ENCODE measurements at regions not wholly inside any gene's neighbourhood (a gene's known extent, or its start where the extent isn't known, plus 50 kb on each side); places are given as distances from the start of the nearest gene placed in this dataset.
"Not testable (repeated sequence)": the region's sequence is repeated elsewhere in the genome, so short reads cannot be mapped to it uniquely, and the experiment has no call there.

DNA sequence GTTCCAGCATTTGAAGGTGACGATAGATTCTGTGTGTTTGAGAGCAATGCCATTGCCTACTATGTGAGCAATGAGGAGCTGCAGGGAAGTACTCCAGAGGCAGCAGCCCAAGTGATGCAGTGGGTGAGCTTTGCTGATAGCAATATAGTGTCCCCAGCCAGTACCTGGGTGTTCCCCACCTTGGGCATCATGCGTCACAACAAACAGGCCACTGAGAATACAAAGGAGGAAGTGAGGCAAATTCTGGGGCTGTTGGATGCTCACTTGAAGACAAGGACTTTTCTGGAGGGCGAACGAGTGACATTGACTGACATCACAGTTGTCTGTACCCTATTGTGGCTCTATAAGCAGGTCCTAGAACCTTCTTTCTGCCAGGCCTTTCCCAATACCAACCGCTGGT lies 142.0 kb downstream of the PLS3 start:
- no peak for DNase-seq (ENCODE audit: low spot score)

DNA sequence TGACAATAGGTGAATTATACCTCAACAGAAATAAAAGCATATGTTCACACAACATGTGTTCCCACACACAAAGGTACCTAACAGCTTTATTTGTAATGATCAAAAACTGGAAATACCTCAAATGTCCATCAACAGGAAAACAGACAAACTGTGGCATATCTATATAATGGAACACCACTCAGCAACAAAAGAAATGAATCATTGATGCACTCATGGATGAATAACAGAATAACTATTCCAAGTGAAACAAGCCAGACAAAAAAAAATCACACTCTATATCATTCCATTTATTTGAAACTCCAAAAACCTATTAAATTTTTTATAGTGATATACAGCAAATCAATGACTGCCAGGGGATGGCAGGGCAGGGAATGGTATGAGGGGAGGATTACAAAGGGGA lies 148.1 kb downstream of the PLS3 start:
- no peak for DNase-seq (ENCODE audit: low spot score)

DNA sequence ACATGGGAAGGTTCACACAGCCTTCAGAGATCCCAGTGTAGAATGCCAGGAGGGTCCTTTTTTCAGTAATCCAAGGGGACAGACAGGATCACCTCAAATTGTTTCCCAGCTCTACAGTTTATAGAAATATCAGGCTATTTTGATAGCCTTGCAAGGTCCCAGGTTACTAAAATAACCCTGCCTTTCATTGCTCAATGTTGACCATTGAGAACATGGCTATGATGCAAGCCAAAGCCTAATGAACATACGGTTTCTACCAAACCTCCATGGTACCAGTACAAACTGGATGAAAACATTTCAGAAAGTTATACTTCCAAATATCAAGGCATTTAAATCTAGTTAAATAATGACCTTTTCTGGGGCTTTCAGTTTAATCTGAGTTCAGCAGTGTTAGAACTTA lies 151.5 kb downstream of the PLS3 start:
- no peak for DNase-seq (ENCODE audit: low spot score)

DNA sequence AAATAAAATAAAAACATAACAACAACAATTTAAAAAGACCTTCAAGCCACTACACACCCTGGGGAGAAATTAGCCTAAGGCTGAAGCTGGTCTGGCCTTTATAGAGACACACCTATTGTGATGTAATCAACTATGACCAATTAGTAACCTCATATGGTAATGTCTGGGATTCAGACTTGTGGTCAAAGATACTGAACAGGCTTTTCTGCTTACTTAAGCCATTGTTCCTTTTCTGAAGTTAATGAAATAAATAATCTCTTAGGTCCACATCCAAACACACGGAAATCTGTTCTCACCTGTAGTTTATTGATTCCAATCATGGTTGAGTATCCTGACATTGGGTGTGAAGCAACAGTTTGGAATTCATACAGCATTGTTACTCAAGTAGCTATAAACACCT lies 152.5 kb downstream of the PLS3 start:
- no peak for DNase-seq (ENCODE audit: low spot score)

DNA sequence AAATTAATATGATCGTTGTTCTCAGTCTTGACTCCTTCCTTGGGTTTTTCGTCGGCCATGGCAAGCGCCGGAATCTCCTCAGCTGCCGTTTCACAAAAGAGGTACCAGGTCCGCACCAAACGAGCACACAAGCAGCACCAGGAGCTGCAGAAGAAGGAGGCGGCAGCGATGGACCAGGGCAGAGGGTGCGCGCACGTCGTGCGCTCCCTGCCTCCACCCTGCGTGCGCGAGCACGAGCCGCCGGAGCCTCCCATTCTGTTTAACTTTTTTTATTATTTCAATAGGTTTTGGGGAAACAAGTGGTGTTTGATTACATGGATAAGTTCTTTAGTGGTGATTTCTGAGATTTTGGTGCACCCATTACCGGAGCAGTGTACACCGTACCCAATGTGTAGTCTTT lies 158.2 kb downstream of the PLS3 start:
- no peak for DNase-seq (ENCODE audit: low spot score)

DNA sequence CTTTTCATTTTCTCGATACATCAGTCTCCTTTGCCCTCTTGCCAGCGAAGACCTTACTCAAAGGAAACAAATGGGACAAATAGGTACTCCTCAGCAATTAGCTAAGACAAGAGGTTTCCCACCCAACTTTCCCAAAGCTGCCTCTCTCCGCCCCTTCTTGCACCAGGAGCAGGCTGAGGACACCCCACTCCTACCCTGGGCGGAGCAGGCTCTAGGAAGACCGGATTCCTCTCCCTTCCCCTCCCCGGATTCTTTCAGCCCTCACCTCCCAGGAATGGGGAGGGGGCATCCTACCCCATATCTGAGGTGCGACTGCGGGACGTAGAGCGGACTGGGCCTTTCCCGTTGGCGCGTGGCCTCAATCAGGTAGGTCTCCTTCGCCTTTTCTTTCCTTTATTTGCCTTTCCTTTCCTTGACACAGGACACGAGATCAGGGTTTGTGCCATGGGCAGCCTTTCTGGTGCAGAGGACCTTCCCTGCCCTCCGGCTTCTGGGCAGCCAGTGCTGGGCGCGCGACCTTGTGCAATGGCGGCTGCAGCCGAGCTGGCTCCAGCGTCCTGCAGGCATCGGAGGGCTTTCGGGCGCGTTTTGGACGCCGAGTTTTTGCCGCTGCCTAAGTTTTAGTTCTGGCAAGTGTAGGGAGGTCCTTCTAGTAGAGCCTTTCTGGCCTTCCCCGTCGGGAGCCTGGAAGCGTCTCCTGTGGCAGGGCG lies 161.9 kb downstream of the PLS3 start:
- DNase-seq (ENCODE audit: low spot score): not testable (repeated sequence)

DNA sequence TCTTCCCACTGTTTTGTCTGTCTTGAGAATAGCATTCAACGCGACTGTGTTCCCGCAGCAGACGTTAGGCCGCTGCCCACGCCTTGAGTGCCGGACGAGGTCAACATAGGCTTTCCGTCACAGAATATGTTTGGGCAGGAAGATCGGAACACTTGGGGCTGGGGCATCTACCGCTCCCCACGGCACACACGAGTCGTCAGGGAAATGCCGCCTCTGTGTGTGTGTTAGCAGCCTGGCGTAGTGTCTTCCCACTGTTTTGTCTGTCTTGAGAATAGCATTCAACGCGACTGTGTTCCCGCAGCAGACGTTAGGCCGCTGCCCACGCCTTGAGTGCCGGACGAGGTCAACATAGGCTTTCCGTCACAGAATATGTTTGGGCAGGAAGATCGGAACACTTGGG lies 164.4 kb downstream of the PLS3 start:
- DNase-seq (ENCODE audit: low spot score): not testable (repeated sequence)

DNA sequence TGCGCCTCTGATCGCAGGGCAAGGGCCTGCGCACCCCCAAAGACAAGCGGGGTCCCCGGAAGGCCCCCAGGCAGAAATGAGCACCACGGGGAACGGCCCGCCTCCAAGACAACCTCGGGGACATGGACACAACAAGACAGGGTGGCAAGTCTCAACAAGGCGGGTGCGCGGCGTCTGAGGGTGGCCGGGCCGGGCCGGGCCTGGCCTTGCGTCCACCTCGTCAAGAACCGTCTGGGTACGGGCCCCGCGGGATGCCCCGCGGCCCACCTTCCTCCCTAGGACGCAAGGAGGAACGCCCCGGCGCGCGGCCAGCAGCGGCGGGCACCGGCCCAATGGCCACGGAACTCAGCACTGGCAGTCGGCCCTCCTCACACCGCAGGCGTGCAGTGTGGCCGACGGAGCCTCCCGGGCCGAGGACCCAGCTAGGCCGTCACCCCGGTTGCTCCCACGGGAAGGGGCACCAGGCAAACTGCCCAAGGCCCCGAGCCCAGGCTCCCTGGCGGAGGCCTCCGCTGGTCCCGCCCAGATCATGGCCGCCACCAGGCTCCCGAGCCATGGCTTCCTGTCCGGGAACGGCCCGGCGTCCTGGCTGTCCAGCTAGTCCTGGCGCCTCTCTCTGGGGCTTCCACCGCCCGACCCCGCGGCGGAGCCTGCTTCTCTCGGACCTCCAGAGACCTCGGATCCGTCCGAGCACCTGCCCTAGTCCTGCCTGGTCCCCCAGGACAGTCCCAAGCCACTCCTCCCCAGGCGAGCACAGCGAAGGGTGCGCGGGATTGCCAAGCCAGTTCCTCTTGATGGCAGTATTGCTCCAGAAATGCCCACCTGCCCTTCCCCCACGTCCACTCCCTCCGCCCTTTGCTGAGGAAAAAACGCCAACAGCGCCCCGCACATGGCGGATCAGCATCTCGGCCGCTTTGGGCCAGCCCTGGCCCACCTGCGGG lies 167.1 kb downstream of the PLS3 start:
- peak; percentile 66 for DNase-seq (ENCODE audit: low spot score)

DNA sequence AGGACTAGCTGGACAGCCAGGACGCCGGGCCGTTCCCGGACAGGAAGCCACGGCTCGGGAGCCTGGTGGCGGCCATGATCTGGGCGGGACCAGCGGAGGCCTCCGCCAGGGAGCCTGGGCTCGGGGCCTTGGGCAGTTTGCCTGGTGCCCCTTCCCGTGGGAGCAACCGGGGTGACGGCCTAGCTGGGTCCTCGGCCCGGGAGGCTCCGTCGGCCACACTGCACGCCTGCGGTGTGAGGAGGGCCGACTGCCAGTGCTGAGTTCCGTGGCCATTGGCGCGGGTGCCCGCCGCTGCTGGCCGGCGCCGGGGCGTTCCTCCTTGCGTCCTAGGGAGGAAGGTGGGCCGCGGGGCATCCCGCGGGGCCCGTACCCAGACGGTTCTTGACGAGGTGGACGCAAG lies 171.6 kb downstream of the PLS3 start:
- DNase-seq (ENCODE audit: low spot score): not testable (repeated sequence)

DNA sequence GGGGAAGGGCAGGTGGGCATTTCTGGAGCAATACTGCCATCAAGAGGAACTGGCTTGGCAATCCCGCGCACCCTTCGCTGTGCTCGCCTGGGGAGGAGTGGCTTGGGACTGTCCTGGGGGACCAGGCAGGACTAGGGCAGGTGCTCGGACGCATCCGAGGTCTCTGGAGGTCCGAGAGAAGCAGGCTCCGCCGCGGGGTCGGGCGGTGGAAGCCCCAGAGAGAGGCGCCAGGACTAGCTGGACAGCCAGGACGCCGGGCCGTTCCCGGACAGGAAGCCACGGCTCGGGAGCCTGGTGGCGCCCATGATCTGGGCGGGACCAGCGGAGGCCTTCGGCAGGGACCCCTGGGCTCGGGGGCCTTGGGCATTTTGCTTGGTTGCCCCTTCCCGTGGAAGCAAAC lies 174.3 kb downstream of the PLS3 start:
- peak; percentile 69 for DNase-seq (ENCODE audit: low spot score)
